ENCODE measurements at regions not wholly inside any gene's neighbourhood (a gene's known extent, or its start where the extent isn't known, plus 50 kb on each side); places are given as distances from the start of the nearest gene placed in this dataset.
A peak's percentile ranks its signal among the peaks of the same experiment; 100 is the strongest.

DNA sequence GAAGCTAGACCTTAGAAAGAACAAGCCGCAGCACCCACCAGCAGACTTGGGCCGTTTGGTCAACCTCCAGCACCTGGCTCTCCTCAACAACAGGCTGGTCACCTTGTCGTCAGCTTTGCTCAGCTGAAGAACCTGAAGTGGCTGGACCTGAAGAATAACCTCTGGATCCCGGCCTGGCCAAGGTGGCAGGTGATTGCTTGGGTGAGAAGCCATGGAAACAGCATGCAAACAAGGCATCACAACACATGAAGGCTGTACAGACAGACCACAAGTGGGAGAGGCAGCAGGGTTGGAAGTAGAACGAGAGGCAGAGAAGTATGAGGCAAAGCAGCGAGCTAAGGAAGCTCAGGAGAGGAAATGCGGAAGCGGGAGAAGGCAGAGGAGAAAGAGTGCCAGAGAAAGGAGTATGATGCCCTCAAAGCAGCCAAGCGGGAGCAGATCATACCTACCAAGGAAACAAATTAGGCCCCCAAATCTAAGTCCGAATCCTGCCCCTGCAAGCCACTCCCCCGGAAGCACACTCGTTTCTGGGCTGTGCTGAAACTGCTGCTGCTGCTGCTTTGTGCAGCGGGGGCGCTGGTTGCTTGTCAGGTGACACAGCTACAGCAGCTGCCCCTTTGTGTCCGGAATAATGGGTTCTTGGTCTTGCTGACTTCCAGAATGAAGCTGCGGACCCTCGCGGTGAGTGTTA is 121.6 kb upstream of the LGSN start:
- ATAC-seq = peak; percentile 78
- no peaks in the 10 kb centered on the region for H3K27me3 ChIP-seq (ENCODE audit: insufficient read depth, low read length)
- POLR2A ChIA-PET = no interaction called here
- DNase-seq (ENCODE audit: low read depth, low spot score) = no peak
- no peak overlapping the region for H3K27ac ChIP-seq (ENCODE audit: low read depth, low read length)
- H4K20me1 ChIP-seq (ENCODE audit: insufficient read depth) = no peaks in the 10 kb centered on the region
- no peaks in the 10 kb centered on the region for H3K79me2 ChIP-seq (ENCODE audit: insufficient read depth, low read length)
- TSS peak; percentile 52 for BruUV-seq (replicated peaks)
- no peaks in the 10 kb centered on the region for H3K9me3 ChIP-seq (ENCODE audit: control insufficient read depth in 1 of 2, insufficient read depth in 1 of 2, low read depth in 1 of 2, low read length in 2 of 2)
- H3K4me1 ChIP-seq (ENCODE audit: control insufficient read depth in 1 of 2, insufficient read depth in 2 of 2, low read length in 2 of 2) = peaks cover 0 to 10% of the 10 kb centered on the region in 2 experiments; a peak in 2 of 4 replicates
- no peak overlapping the region for H2AFZ ChIP-seq (ENCODE audit: low read depth, low read length, poor library complexity, severe bottlenecking)
- H3K9ac ChIP-seq (ENCODE audit: low read length) = no peak overlapping the region
- no peak for TF ChIP-seq RAD21 (IDR thresholded peaks at IDR 0.05; ENCODE audit: low read depth)
- TF ChIP-seq, protein P1, sequence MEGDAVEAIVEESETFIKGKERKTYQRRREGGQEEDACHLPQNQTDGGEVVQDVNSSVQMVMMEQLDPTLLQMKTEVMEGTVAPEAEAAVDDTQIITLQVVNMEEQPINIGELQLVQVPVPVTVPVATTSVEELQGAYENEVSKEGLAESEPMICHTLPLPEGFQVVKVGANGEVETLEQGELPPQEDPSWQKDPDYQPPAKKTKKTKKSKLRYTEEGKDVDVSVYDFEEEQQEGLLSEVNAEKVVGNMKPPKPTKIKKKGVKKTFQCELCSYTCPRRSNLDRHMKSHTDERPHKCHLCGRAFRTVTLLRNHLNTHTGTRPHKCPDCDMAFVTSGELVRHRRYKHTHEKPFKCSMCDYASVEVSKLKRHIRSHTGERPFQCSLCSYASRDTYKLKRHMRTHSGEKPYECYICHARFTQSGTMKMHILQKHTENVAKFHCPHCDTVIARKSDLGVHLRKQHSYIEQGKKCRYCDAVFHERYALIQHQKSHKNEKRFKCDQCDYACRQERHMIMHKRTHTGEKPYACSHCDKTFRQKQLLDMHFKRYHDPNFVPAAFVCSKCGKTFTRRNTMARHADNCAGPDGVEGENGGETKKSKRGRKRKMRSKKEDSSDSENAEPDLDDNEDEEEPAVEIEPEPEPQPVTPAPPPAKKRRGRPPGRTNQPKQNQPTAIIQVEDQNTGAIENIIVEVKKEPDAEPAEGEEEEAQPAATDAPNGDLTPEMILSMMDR (IDR thresholded peaks at IDR 0.05 in 2 of 3, conservative IDR thresholded peaks at IDR 0.05 in 1 of 3; ENCODE audit: borderline replicate concordance in 1 of 3, insufficient read depth in 1 of 3, low read depth in 2 of 3, low read length in 2 of 3) = 0 out of 6 replicates have a peak, but pooled peaks of 1 of the 3 experiments have one; percentile 15
- intact Hi-C loops (cut with micrococcal nuclease) = no loop called here
- H3K9me2 ChIP-seq (ENCODE audit: insufficient read depth) = no peaks in the 10 kb centered on the region
- no peak overlapping the region for H3K4me3 ChIP-seq (replicated peaks in 1 of 2; ENCODE audit: low read depth in 1 of 2, low read length in 2 of 2)
- RAD21 ChIA-PET (ENCODE audit: low non-redundant PET in 1 of 2, low total read pairs in 2 of 2, uncharacterized antibody in 2 of 2, unreplicated experiment in 2 of 2) = no interaction called here
- H3K4me2 ChIP-seq (ENCODE audit: low read length) = no peak overlapping the region
- CTCF ChIA-PET = interaction anchor here (0.6 kb wide), 1 partner anchor 64 kb away, joined by 3 read pairs; no protein-coding TSS in a partner anchor
- H3K36me3 ChIP-seq (ENCODE audit: control insufficient read depth in 1 of 2, insufficient read depth in 2 of 2, low read length in 2 of 2) = no peaks in the 10 kb centered on the region

DNA sequence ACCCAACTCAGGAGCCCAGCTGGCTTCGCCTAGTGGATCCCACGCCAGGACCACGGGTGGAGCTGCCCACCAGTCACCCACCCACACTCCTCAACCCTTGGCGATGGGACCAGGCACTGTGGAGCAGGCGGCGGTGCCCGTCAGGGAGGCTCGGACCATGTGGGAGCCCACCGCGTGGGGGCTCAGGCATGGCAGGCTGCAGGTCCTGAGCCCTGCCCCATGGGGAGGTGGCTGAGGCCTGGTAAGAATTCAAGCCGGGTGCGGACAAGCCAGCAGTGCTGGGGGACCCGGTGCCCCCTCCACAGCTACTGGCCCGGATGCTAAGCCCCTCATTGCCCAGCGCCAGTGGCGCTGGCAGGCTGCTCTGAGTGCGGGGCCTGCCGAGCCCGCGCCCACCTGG is 123.1 kb upstream of the LGSN start:
- H3K9ac ChIP-seq (ENCODE audit: low read length) = no peak overlapping the region
- CTCF ChIA-PET = no interaction called here
- H3K9me2 ChIP-seq (ENCODE audit: insufficient read depth) = no peaks in the 10 kb centered on the region
- intact Hi-C loops (cut with micrococcal nuclease) = no loop called here
- no peaks in the 10 kb centered on the region for H3K27me3 ChIP-seq (ENCODE audit: insufficient read depth, low read length)
- no peak overlapping the region for H3K4me3 ChIP-seq (replicated peaks in 1 of 2; ENCODE audit: low read depth in 1 of 2, low read length in 2 of 2)
- ATAC-seq = no peak
- H3K4me2 ChIP-seq (ENCODE audit: low read length) = no peak overlapping the region
- no peaks in the 10 kb centered on the region for H3K36me3 ChIP-seq (ENCODE audit: control insufficient read depth in 1 of 2, insufficient read depth in 2 of 2, low read length in 2 of 2)
- RAD21 ChIA-PET (ENCODE audit: low non-redundant PET in 1 of 2, low total read pairs in 2 of 2, uncharacterized antibody in 2 of 2, unreplicated experiment in 2 of 2) = no interaction called here
- POLR2A ChIA-PET = no interaction called here
- H2AFZ ChIP-seq (ENCODE audit: low read depth, low read length, poor library complexity, severe bottlenecking) = no peak overlapping the region
- H3K4me1 ChIP-seq (ENCODE audit: control insufficient read depth in 1 of 2, insufficient read depth in 2 of 2, low read length in 2 of 2) = peaks cover 0 to 10% of the 10 kb centered on the region in 2 experiments; a peak in 2 of 4 replicates
- no TSS peak for BruUV-seq (replicated peaks)
- DNase-seq (ENCODE audit: low read depth, low spot score) = no peak
- no peak overlapping the region for H3K27ac ChIP-seq (ENCODE audit: low read depth, low read length)
- H3K79me2 ChIP-seq (ENCODE audit: insufficient read depth, low read length) = no peaks in the 10 kb centered on the region
- H3K9me3 ChIP-seq (ENCODE audit: control insufficient read depth in 1 of 2, insufficient read depth in 1 of 2, low read depth in 1 of 2, low read length in 2 of 2) = no peaks in the 10 kb centered on the region
- no peak for TF ChIP-seq CBX3 (IDR thresholded peaks at IDR 0.05; ENCODE audit: low read depth)
- no peak for TF ChIP-seq FOSL1 (IDR thresholded peaks at IDR 0.05; ENCODE audit: low read depth)
- TF ChIP-seq, protein P2, sequence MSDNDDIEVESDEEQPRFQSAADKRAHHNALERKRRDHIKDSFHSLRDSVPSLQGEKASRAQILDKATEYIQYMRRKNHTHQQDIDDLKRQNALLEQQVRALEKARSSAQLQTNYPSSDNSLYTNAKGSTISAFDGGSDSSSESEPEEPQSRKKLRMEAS (IDR thresholded peaks at IDR 0.05) = no peak
- no peak for TF ChIP-seq ZFX (IDR thresholded peaks at IDR 0.05)
- TF ChIP-seq SIN3A (IDR thresholded peaks at IDR 0.05; ENCODE audit: low read depth) = no peak
- TF ChIP-seq, protein P1 (IDR thresholded peaks at IDR 0.05 in 2 of 3, conservative IDR thresholded peaks at IDR 0.05 in 1 of 3; ENCODE audit: borderline replicate concordance in 1 of 3, insufficient read depth in 1 of 3, low read depth in 2 of 3, low read length in 2 of 3) = no peak
- TF ChIP-seq, protein P3, sequence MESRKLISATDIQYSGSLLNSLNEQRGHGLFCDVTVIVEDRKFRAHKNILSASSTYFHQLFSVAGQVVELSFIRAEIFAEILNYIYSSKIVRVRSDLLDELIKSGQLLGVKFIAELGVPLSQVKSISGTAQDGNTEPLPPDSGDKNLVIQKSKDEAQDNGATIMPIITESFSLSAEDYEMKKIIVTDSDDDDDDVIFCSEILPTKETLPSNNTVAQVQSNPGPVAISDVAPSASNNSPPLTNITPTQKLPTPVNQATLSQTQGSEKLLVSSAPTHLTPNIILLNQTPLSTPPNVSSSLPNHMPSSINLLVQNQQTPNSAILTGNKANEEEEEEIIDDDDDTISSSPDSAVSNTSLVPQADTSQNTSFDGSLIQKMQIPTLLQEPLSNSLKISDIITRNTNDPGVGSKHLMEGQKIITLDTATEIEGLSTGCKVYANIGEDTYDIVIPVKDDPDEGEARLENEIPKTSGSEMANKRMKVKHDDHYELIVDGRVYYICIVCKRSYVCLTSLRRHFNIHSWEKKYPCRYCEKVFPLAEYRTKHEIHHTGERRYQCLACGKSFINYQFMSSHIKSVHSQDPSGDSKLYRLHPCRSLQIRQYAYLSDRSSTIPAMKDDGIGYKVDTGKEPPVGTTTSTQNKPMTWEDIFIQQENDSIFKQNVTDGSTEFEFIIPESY (IDR thresholded peaks at IDR 0.05; ENCODE audit: extremely low read depth, insufficient replicate concordance, low read length) = no peak
- H4K20me1 ChIP-seq (ENCODE audit: insufficient read depth) = no peaks in the 10 kb centered on the region
